ENCODE measurements at regions not wholly inside any gene's neighbourhood (a gene's known extent, or its start where the extent isn't known, plus 50 kb on each side); places are given as distances from the start of the nearest gene placed in this dataset.

- TF ChIP-seq CTCF (IDR thresholded peaks at IDR 0.05; ENCODE audit: low read depth, low read length, poor library complexity, severe bottlenecking) (peak; percentile 24), EZH2phosphoT487 (IDR thresholded peaks at IDR 0.05; ENCODE audit: borderline replicate concordance, low read length) (no peak)
Observed at GRCh38 chr4:125244848-125245450, 69.8 kb upstream of the FAT4 start.

All from DOHH2 (cell line).